Panc1 (cell line): ENCODE measurements at regions not wholly inside any gene's neighbourhood (a gene's known extent, or its start where the extent isn't known, plus 50 kb on each side); places are given as distances from the start of the nearest gene placed in this dataset.

Source experiments
- ATAC-seq: fragments of 200-7000 bp; cut with Tn5 transposase; 2 replicates; pipeline ENCODE4 v1.9.1; 2020; ENCODE audit warnings: mild to moderate bottlenecking, moderate library complexity
- BruUV-seq: library from RNA; stranded (reverse); fragments of 400-500 nt; replicated peaks from 2 replicates; lab custom pipeline; 2021; lab: Mats Ljungman, UMichigan
- CTCF ChIA-PET: fragments of 300-600 bp; sonication (Branson Sonifier 250); formaldehyde crosslinking; loops from one replicate; lab custom pipeline; 2022; ENCODE audit warnings: antibody characterized with exemption; lab: Charles Lee
- POLR2A ChIA-PET: fragments of 300-600 bp; sonication (Branson Sonifier 250); formaldehyde crosslinking; loops from one replicate; lab custom pipeline; 2022; ENCODE audit warnings: antibody characterized with exemption; lab: Charles Lee
- DNase-seq: peaks from one replicate; pipeline ENCODE4 v3.0.0-alpha.2; 2010; ENCODE audit warnings: low read depth, low spot score
- H3K27ac ChIP-seq: 2 replicates; pipeline ENCODE4 v1.5.1; 2011; ENCODE audit warnings: mild to moderate bottlenecking, low read length, inconsistent platforms
- H3K27me3 ChIP-seq: fragments of 200-500 bp; sonication (Bioruptor generic); 2 replicates; pipeline ENCODE4 v1.6.0; 2014; ENCODE audit warnings: low read length, inconsistent platforms; ENCODE audit not compliant: control insufficient read depth, insufficient read depth
- H3K36me3 ChIP-seq: fragments of 200-500 bp; sonication (Bioruptor generic); 2 replicates; pipeline ENCODE4 v1.5.1; 2014; ENCODE audit warnings: inconsistent platforms, mild to moderate bottlenecking, low read length, moderate library complexity; ENCODE audit not compliant: control insufficient read depth, insufficient read depth
- H3K4me1 ChIP-seq: 2 replicates; pipeline ENCODE4 v1.5.1; 2011; ENCODE audit warnings: inconsistent platforms, mild to moderate bottlenecking, low read length, moderate library complexity; ENCODE audit not compliant: control insufficient read depth, insufficient read depth
- H3K4me3 ChIP-seq, 2 experiments: 2 replicates each; pipeline ENCODE4 v1.5.1; 2011 to 2012; ENCODE audit warnings: low read depth in 2 of 2, low read length in 2 of 2, mild to moderate bottlenecking in 2 of 2, inconsistent platforms in 1 of 2, moderate library complexity in 1 of 2
- H3K9me3 ChIP-seq: fragments of 200-500 bp; sonication (Bioruptor generic); 2 replicates; pipeline ENCODE4 v1.5.1; 2014; ENCODE audit warnings: low read depth, mild to moderate bottlenecking, inconsistent platforms, low read length, moderate library complexity; ENCODE audit not compliant: control insufficient read depth, insufficient read depth
- POLR2AphosphoS5 ChIP-seq: IDR thresholded peaks from 2 replicates; pipeline ENCODE4 v1.6.1; 2012; ENCODE audit warnings: mild to moderate bottlenecking, low read depth, low read length, moderate library complexity
- SIN3A ChIP-seq: IDR thresholded peaks from 2 replicates; pipeline ENCODE4 v1.6.1; 2012; ENCODE audit warnings: low read depth, mild to moderate bottlenecking, low read length, moderate library complexity, borderline replicate concordance; ENCODE audit not compliant: insufficient read depth
- TCF7L2 ChIP-seq: IDR thresholded peaks from 2 replicates; pipeline ENCODE4 v1.6.1; 2011; ENCODE audit warnings: mild to moderate bottlenecking, low read depth, low read length, inconsistent platforms
- in situ Hi-C: cut with HindIII; loops from 2 replicates; pipeline ENCODE4 v1.10.0; 2016; ENCODE audit warnings: low sequenced_read_pairs, low pct_unique_long_range_greater_than_20kb
- intact Hi-C: fragments of 100-400 bp; cut with micrococcal nuclease; formaldehyde crosslinking; loops from one replicate; pipeline ENCODE4 v1.10.0; 2022; ENCODE audit not compliant: unreplicated experiment
- TF ChIP-seq, protein P1 (sequence below), 2 experiments: IDR thresholded peaks; 2 replicates each; pipeline ENCODE4 v1.6.1; 2011 to 2012; ENCODE audit warnings: low read depth in 2 of 2, control low read depth in 1 of 2, low read length in 1 of 2, mild to moderate bottlenecking in 1 of 2, moderate library complexity in 1 of 2; ENCODE audit not compliant: insufficient read depth in 1 of 2
- TF ChIP-seq, protein P2 (sequence below): fragments of 450-650 bp; IDR thresholded peaks from 2 replicates; pipeline ENCODE4 v1.5.1; 2017; ENCODE audit warnings: mild to moderate bottlenecking

DNA sequence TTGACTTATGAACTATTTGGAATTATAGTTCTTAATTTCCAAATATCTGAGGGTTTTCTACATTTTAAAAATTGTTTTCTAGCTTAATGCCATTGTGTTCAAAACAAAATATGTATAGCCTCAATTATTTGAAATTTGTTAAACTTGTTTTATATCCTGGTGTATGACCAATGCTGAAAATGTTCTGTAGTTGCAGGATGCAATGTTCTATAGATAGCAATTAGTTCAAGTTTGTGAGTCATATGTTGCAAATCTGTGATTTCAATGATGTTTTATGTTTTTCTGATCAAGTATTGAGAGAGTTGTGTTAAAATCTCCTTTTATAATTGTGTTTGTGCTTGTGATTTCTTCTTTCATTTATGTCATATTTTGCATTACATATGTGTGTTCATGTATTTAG, 517.5 kb downstream of the ADGRL2 start:
- DNase-seq (no peak), ATAC-seq (no peak)
- no peaks in the 10 kb centered on the region for H3K4me1 ChIP-seq
- CTCF ChIA-PET = no interaction called here
- H3K9me3 ChIP-seq = no peaks in the 10 kb centered on the region
- no peaks in the 10 kb centered on the region for H3K36me3 ChIP-seq
- BruUV-seq = no TSS peak
- intact Hi-C loops (no loop called here), in situ Hi-C loops (no loop called here)
- no peak overlapping the region for H3K4me3 ChIP-seq
- POLR2A ChIA-PET = no interaction called here
- no peak overlapping the region for H3K27ac ChIP-seq
- no peaks in the 10 kb centered on the region for H3K27me3 ChIP-seq
- TF ChIP-seq, protein P1, sequence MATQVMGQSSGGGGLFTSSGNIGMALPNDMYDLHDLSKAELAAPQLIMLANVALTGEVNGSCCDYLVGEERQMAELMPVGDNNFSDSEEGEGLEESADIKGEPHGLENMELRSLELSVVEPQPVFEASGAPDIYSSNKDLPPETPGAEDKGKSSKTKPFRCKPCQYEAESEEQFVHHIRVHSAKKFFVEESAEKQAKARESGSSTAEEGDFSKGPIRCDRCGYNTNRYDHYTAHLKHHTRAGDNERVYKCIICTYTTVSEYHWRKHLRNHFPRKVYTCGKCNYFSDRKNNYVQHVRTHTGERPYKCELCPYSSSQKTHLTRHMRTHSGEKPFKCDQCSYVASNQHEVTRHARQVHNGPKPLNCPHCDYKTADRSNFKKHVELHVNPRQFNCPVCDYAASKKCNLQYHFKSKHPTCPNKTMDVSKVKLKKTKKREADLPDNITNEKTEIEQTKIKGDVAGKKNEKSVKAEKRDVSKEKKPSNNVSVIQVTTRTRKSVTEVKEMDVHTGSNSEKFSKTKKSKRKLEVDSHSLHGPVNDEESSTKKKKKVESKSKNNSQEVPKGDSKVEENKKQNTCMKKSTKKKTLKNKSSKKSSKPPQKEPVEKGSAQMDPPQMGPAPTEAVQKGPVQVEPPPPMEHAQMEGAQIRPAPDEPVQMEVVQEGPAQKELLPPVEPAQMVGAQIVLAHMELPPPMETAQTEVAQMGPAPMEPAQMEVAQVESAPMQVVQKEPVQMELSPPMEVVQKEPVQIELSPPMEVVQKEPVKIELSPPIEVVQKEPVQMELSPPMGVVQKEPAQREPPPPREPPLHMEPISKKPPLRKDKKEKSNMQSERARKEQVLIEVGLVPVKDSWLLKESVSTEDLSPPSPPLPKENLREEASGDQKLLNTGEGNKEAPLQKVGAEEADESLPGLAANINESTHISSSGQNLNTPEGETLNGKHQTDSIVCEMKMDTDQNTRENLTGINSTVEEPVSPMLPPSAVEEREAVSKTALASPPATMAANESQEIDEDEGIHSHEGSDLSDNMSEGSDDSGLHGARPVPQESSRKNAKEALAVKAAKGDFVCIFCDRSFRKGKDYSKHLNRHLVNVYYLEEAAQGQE (IDR thresholded peaks at IDR 0.05; ENCODE audit: insufficient read depth in 1 of 2, low read depth in 2 of 2, low read length in 1 of 2) = no peak
- TF ChIP-seq SIN3A = no peak
- no peak for TF ChIP-seq POLR2AphosphoS5
- TF ChIP-seq TCF7L2 = no peak
- TF ChIP-seq, protein P2, sequence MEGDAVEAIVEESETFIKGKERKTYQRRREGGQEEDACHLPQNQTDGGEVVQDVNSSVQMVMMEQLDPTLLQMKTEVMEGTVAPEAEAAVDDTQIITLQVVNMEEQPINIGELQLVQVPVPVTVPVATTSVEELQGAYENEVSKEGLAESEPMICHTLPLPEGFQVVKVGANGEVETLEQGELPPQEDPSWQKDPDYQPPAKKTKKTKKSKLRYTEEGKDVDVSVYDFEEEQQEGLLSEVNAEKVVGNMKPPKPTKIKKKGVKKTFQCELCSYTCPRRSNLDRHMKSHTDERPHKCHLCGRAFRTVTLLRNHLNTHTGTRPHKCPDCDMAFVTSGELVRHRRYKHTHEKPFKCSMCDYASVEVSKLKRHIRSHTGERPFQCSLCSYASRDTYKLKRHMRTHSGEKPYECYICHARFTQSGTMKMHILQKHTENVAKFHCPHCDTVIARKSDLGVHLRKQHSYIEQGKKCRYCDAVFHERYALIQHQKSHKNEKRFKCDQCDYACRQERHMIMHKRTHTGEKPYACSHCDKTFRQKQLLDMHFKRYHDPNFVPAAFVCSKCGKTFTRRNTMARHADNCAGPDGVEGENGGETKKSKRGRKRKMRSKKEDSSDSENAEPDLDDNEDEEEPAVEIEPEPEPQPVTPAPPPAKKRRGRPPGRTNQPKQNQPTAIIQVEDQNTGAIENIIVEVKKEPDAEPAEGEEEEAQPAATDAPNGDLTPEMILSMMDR = no peak

DNA sequence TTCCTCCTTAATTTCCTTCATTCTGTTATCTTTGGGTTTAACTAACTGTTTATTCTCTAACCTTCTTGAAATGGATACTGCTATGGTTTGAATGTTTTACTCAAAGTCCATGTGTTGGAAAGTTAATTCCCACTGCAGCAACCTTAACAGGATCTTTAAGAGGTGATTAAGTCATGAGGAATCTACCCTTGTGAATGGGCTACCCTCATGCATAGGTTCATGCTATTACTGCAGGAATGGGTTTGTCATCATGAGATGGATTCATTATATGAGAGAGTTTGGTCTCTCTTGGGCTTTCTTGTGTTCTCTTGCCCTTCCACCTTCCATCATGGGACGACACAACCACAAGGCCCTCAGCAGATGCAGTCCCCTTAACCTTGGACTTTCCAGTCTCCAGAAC, 516.9 kb downstream of the ADGRL2 start:
- POLR2A ChIA-PET = no interaction called here

More for the DNA sequence above, 516.9 kb downstream of the ADGRL2 start:
- ATAC-seq = no peak
- in situ Hi-C loops = no loop called here
- Histone ChIP-seq H3K27me3 (no peaks in the 10 kb centered on the region), H3K36me3 (no peaks in the 10 kb centered on the region), H3K4me3 (no peak overlapping the region), H3K9me3 (no peaks in the 10 kb centered on the region), H3K4me1 (no peaks in the 10 kb centered on the region), H3K27ac (no peak overlapping the region)
- intact Hi-C loops = no loop called here
- CTCF ChIA-PET = no interaction called here
- no peak for DNase-seq
- no TSS peak for BruUV-seq
- TF ChIP-seq TCF7L2 = no peak
- TF ChIP-seq, protein P2 = no peak
